Suppressor macrophage treated with lipopolysaccharide for 4 hours (primary cell): ENCODE measurements at regions not wholly inside any gene's neighbourhood (a gene's known extent, or its start where the extent isn't known, plus 50 kb on each side); places are given as distances from the start of the nearest gene placed in this dataset.
"Not testable (repeated sequence)": the region's sequence is repeated elsewhere in the genome, so short reads cannot be mapped to it uniquely, and the experiment has no call there.

ENCODE experiments used
- DNase-seq: peaks from one replicate; pipeline ENCODE4 v3.0.0-alpha.2; 2020

DNA sequence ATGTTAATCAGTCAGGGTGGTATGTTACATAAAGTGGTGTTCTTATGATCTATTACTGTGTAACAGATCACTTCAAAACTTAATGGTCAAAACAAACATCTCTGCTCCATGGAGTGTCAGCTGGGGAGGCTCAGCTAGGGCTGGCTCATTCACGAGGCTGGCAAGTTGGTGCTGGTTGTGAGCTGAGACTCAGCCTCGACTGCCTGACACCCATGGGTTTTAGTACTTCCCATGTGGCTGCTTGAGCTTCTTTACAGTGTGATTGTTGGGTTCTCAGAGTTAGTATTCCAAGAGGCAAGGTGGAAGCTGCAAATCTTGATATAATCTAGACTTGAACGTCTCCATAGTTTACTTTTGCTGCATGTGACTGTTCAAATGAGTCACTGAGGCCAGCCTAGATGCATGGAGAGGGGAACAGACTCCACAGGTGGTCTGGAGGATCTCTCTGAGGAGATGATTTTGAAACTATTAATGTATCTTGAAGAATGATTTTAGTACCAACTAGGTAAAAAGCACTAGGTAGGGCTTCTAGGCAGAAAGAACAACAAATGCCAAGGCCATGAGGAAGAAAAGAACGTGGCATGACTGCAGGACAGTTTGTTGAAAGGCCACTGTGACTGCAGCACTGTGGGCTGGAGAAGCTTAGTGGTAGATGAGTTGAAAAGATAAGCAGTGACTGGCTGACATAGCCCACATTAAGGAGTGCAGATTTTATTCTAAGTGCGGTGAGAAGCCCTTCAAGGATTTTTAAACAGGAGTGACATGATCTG, 281.1 kb upstream of the PROK2 start:
- DNase-seq: no peak

DNA sequence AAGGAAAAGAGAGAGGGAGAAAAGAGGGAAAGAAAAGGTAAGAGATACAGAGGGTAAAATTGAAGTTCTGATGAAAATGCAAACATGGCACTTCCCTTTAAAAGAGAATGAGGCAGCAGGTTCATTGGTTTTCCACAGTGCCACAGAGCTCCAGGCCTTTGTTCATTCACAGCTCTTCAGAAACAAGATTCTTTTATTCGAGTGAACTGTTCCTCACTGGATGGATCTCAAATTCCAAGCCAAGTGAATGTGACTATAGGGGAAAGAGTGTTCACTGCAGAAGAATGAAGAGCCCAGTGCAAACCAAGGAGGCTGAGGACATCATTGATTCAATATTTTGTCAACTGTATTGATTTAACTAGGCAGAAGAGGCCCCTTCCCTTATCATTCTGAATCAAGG, 280.3 kb upstream of the PROK2 start:
- no peak for DNase-seq

DNA sequence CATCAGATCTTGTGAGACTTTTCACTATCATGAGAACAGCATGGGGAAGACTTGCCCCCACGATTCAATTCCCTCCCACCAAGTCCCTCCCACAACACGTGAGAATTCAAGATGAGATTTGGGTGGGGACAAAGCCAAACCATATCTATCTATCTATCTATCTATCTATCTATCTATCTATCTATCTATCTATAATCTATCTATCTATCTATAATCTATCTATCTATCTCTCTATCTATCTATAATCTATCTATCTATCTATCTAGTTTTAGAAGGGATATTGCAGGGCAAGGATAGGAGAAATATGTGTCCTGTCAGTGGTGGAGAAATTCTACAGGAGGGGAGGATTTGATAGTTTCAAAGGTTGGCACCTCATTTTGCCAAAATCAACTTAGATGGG, 279.8 kb upstream of the PROK2 start:
- not testable (repeated sequence) for DNase-seq

DNA sequence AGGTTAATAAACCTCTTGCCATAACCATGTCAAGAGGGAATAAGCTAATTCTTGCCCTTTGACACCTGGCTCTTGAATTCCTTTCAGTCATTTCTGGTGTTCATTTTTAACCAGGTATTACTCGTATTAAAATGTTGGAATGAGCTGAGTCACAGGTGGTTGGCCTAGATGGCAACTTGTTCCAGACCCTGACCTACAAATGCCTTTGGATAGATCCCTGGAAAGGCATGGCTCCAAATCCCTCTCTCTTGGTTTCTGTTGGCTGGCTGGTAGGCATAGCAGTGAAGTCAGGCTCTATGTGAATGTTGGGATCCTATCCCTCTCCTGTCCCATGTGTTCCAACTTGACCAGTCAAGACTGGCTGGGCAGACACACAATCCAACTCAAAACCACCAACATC, 277.1 kb upstream of the PROK2 start:
- DNase-seq: no peak

- no peak for DNase-seq
Observed at GRCh38 chr3:72060447-72061034, 275.6 kb upstream of the PROK2 start.

DNA sequence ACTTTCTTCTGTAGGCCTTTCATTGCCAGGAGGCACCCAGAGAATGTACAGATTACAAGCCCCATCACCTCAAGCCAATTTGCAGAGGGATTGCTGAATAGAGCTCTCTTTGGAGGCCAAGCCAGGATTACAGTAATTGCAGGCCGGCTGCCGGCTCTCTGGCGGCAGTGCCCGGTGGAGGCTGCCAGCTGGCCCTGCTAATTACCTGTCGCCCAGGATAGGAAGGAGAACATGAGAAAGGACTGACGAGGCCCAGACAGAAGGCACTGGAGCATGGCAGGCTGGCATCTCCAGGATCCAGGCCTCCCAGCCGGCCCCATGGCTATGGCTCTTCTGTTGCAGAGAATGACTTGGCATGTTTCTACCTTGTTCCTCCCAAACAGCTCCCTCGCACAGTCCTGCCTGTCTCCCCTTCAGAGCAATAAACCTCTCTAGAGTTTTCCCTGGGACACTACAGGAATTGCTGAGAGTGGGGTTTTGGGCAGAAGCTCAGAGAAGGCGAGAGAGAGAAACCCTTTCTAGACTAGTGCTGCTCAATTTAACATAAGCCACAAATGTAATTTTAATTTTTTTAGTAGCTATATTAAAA, 273.6 kb upstream of the PROK2 start:
- no peak for DNase-seq

DNA sequence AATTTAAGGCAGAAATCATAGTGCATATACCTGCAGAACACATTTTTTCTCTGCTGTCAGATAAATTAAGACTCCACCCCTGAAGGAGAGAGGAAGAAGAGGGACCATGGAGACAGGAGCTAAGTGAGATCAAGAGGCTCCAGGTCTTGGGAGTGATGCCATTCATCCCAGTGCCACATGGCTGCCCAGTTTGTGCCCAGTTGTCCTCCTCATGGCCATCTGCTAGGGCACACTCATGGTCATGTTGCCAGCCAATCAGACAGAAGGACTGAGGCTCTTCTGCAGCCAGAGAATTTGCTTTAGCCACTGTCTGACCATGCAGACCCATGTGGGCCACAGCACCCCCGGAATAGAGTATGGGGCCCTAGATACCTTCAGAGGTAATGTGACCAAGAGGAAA, 270.5 kb upstream of the PROK2 start:
- no peak for DNase-seq

GRCh38 chr3:72054976-72055375, 270.0 kb upstream of the PROK2 start:
- no peak for DNase-seq

DNA sequence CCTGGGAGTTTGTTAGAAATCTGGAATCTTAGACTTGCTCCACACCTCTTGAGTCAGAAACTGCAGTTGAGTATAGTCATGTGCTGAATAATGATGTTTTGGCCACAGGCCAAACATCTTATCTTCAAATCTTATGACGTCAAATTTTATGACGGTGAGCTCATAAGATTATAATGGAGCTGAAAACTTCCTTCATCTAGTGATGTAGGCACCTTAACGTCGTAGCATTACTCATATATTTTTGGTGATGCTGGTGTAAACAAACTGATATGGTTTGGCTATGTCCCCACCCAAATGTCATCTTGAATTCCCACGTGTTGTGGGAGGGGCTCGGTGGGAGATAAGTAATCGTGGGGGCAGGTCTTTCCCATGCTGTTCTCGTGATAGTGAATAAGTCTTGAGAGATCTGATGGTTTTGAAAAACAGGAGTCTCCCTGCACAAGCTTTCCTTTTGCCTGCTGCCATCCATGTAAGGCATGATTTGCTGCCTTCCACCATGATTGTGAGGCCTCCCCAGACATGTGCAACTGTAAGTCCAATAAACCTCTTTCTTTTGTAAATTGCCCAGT, 268.0 kb upstream of the PROK2 start:
- DNase-seq: no peak

DNA sequence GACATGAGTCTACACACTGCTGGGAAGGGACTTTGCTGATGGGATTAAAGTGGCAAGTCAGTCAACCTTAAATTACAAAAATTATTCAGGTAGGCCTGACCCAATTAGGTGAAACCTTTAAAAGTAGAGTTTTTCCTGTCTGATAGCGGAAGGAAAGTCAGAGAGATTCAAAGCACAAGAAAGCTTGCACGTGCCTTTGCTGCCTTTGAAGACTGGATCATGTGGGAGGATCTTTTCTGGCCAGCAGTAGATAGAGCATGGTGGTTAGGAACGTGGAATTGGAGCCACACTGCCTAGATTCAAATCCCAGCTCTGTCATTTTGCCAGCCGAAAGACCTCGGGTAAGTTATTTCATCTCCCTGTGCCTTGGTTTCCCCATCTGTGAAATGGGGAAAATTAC, 265.8 kb upstream of the PROK2 start:
- no peak for DNase-seq

GRCh38 chr3:72050048-72050632, 265.2 kb upstream of the PROK2 start:
- no peak for DNase-seq

- no peak for DNase-seq
Observed at GRCh38 chr3:72049300-72049699, 264.4 kb upstream of the PROK2 start.

GRCh38 chr3:72048873-72049272, 263.9 kb upstream of the PROK2 start:
- DNase-seq: no peak

DNA sequence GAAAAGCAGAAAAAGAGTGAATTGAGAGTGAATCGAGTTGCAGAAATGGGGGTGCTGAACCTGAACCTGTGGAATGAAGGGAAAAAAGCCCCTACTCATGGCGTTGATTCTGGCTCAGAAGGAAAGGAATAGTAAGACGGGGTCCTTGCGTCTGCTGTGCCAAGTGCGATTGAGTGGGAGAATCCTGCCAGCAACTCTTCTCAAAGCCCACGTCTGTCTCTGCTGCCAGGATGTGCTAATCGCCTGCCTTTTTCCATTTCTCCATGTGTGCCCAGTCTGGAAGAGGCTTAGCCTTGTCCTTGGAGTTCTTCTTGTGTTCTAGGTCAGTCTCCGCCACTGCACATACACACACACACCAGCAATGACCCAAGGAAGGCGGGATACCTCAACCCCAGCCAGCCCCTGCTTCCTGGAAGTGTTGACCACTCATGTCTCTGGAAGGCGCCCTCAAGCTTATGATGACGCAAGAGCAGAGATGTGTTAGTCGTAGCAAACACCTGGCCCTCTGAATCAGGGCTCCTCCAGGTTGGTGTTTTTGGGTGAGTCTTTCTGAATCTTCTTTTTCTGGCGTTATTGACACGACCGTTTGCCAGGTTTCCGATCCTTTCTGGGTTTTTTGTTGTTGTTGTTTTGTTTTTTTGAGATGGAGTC, 262.4 kb upstream of the PROK2 start:
- DNase-seq: no peak

DNA sequence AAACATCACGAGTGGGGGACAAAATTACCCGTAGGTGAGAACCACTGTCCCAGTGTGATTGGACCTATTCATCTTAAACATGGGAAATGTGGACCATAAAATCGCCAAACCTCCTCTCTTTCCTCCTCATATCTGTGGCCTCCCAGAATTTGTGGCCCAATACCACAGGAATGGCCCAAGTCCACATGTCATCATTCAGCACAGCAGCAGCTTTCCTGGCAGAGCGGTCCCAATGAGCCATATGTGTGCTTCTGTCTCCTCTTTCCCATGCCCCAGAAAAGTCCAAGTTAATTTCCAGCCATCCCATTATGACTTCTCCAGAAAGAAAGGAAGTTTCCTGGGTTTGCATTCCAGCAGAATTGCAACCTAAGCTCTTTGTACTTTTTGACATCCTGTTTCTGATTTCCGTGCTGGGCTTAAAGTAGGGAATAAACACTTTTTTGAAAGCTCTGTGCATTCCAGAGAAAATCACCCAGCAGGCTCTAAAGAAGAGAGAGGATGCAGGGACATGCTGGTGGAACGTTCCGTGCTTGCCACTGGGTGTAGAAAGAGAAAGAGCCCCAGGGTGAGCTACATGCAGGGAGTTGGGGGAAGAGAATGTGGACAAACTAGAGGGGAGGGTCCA, 259.4 kb upstream of the PROK2 start:
- peak; percentile 25 for DNase-seq

DNA sequence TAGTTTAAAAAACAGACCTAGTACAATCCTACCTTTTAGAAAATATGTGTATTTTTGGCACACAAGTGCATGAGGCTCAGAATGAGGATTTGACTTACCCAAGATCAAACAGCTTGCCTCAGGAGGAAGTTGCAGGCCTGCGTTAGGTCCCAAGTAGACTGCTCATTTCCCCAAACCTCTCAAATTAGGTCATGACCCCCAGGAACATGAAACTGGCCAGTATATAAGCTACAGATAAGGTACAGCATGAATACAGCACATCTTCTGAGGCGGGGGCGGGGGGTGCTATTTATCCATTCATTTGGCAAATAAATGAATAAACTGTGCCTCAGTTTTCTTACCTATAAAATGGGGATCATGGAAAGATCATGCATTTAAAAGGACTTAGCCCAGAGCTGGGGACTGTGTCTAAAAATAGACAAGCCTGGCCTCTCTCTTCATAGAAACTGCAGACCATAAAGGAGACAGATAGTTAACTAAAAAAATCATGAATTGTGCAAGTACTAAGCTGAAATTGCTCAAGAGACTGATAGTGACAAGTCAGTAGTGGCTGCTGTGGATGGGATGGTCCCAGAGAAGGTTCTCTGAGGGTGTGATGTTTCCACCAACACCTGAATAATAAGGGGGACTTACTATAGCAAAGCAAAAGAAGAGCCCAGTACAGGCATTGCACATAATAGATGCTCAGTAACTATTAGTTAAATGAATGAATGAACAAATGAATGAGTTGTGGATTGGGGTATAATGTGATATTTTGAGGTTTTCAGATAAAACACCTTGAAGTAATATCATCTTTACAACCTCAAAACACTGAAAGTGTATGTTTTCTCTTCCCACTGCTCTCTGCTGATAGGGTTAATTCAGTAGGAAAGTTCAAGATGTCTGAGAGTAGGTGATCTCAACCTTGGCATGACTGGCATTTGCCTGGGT, 258.5 kb upstream of the PROK2 start:
- DNase-seq: peak; percentile 84

GRCh38 chr3:72042397-72043203, 257.7 kb upstream of the PROK2 start:
- DNase-seq: no peak

DNA sequence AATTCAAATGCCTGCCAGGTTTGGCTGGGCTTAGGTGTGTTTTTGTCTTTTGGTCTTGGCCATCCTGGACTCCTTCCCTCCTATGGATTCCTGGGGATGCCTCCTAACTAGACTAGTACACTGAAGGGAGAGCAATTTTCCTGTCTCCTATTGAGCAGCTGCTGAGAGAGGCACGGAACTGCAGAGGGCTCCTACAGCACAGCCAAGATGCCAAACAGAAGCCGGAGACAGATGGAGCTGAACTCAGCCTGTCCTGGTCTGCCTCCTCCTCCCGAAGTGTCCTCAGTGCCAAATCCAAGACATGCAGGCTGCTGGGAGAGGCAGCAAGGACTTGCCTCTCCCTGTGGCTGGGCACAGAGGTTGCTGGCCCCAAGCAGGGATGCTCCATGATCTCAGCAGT, 256.6 kb upstream of the PROK2 start:
- no peak for DNase-seq

GRCh38 chr3:72041076-72041475, 256.1 kb upstream of the PROK2 start:
- DNase-seq: no peak

- no peak for DNase-seq
Observed at GRCh38 chr3:72039677-72040076, 254.7 kb upstream of the PROK2 start.

- DNase-seq: no peak
Observed at GRCh38 chr3:72036899-72037298, 252.0 kb upstream of the PROK2 start.
